Activated CD4-positive, alpha-beta memory T cell treated with anti-CD3 and anti-CD28 coated beads for 36 hours (primary cell): ENCODE measurements at regions not wholly inside any gene's neighbourhood (a gene's known extent, or its start where the extent isn't known, plus 50 kb on each side); places are given as distances from the start of the nearest gene placed in this dataset.
A peak's percentile ranks its signal among the peaks of the same experiment; 100 is the strongest.

Experiments
- CTCF ChIA-PET: fragments of 350-600 bp; sonication (Branson Sonifier 250); formaldehyde crosslinking; loops from one replicate; lab custom pipeline; 2021; ENCODE audit warnings: antibody characterized with exemption, inconsistent platforms; lab: Charles Lee
- POLR2A ChIA-PET: fragments of 350-600 bp; sonication (Branson Sonifier 250); formaldehyde crosslinking; loops from one replicate; lab custom pipeline; 2021; ENCODE audit warnings: antibody characterized with exemption; lab: Charles Lee
- DNase-seq: peaks from one replicate; pipeline ENCODE4 v3.0.0-alpha.2; 2020
- H3K27ac Mint-ChIP-seq: one replicate; pipeline ENCODE4 v1.8.0; 2021; ENCODE audit warnings: mixed read lengths
- H3K27me3 Mint-ChIP-seq: one replicate; pipeline ENCODE4 v1.8.0; 2021; ENCODE audit warnings: mixed read lengths
- H3K36me3 Mint-ChIP-seq: one replicate; pipeline ENCODE4 v1.8.0; 2021; ENCODE audit warnings: mixed read lengths
- H3K4me1 Mint-ChIP-seq: one replicate; pipeline ENCODE4 v1.8.0; 2021; ENCODE audit warnings: low read depth, mixed read lengths
- H3K4me3 Mint-ChIP-seq: one replicate; pipeline ENCODE4 v1.8.0; 2021; ENCODE audit warnings: mild to moderate bottlenecking, mixed read lengths
- H3K9me3 Mint-ChIP-seq: one replicate; pipeline ENCODE4 v1.8.0; 2021; ENCODE audit warnings: mixed read lengths
- intact Hi-C: fragments of 100-400 bp; cut with micrococcal nuclease; formaldehyde crosslinking; loops from one replicate; pipeline ENCODE4 v1.15.1; 2023

DNA sequence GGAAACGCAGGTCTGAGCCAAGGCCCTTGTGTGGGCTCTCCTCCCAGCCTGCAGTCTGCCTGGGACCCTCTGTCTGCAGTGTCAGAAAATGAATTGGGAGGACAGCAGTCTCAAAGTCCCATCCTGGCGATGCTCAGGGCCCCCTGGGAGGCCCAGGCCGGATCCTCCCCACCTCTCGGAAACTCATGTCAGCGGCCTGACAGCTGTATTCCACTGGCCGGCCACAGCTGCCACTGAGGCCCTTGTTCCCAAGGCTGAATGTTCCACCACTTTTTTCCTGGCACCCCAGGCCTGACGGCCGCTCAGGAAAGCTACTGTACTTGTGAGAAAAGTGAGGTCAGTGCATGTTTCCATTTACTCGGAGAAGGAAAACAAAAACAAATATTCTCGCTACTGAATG lies 180.0 kb downstream of the FGF18 start:
- POLR2A ChIA-PET, result no interaction called here
- Mint-ChIP-seq H3K4me1 (peaks cover 12% of the 10 kb centered on the region), H3K27ac (no peak overlapping the region), H3K36me3 (no peaks in the 10 kb centered on the region), H3K9me3 (no peaks in the 10 kb centered on the region), H3K27me3 (peaks cover 7% of the 10 kb centered on the region), H3K4me3 (no peak overlapping the region)
- no peak for DNase-seq
- CTCF ChIA-PET, result no interaction called here
- intact Hi-C loops, result no loop called here

GRCh38 chr5:171599957-171600612 lies 180.6 kb downstream of the FGF18 start:
- CTCF ChIA-PET, result no interaction called here
- Mint-ChIP-seq H3K4me3 (no peak overlapping the region), H3K27me3 (peaks cover 7% of the 10 kb centered on the region), H3K4me1 (peaks cover 12% of the 10 kb centered on the region), H3K27ac (no peak overlapping the region), H3K9me3 (no peaks in the 10 kb centered on the region), H3K36me3 (no peaks in the 10 kb centered on the region)
- intact Hi-C loops, result loop anchor here (5.0 to 10.0 kb wide), 3 partner anchors 115 to 587 kb away; partner anchors contain the start of genes FGF18 and STK10
- no peak for DNase-seq
- POLR2A ChIA-PET, result no interaction called here

- Mint-ChIP-seq H3K27me3 (peaks cover 9% of the 10 kb centered on the region), H3K9me3 (no peaks in the 10 kb centered on the region), H3K4me1 (peaks cover 12% of the 10 kb centered on the region), H3K4me3 (no peak overlapping the region), H3K36me3 (no peaks in the 10 kb centered on the region), H3K27ac (no peak overlapping the region)
- POLR2A ChIA-PET, result no interaction called here
- CTCF ChIA-PET, result no interaction called here
- intact Hi-C loops, result loop anchor here (1.0 to 10.0 kb wide), 4 partner anchors 116 to 586 kb away; partner anchors contain the start of genes FGF18 and STK10
- DNase-seq, result no peak
Observed at GRCh38 chr5:171600741-171601265, 181.4 kb downstream of the FGF18 start.

DNA sequence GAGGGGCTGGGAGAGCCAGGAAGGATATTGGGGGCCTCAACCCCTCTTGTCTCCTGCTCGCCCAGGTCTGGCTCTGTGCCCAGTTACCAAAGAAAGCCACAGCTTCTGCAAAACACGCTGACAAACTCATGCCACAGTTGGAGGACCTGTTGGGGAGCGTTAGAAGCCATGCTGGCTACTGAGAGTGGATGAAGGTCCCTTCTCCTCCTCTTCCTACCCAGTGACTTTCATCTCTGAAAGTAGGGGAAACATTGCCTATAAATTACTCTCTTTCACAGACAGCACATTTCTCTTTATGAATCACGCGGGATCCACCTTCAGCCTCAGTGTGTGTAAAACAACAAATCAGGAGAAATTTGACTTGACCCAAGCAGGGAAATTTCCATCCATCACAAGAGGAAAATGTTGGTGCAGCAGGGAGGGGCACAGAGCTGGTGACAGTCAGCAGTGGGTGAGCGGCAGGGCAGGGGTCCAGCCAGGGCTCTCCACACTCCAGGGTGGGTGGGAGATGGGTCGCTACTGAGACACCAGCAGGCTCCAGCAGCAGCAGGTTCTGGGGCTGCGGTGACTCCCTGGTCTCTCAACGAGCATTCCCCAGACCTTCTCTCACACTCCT lies 181.9 kb downstream of the FGF18 start:
- ChIA-PET CTCF (no interaction called here), POLR2A (no interaction called here)
- no peaks in the 10 kb centered on the region for H3K36me3 Mint-ChIP-seq
- H3K4me3 Mint-ChIP-seq, result no peak overlapping the region
- DNase-seq, result peak; percentile 40
- peaks cover 10% of the 10 kb centered on the region for H3K27me3 Mint-ChIP-seq
- H3K4me1 Mint-ChIP-seq, result peaks cover 12% of the 10 kb centered on the region
- H3K27ac Mint-ChIP-seq, result no peak overlapping the region
- intact Hi-C loops, result loop anchor here (1.0 to 10.0 kb wide), 4 partner anchors 117 to 586 kb away; partner anchors contain the start of genes FGF18 and STK10
- H3K9me3 Mint-ChIP-seq, result peaks cover 4% of the 10 kb centered on the region

GRCh38 chr5:171603591-171603990 lies 182.0 kb upstream of the SMIM23 start:
- ChIA-PET CTCF (no interaction called here), POLR2A (no interaction called here)
- H3K4me1 Mint-ChIP-seq, result peaks cover 12% of the 10 kb centered on the region
- H3K9me3 Mint-ChIP-seq, result peaks cover 7% of the 10 kb centered on the region
- intact Hi-C loops, result loop anchor here (5.0 to 10.0 kb wide), 3 partner anchors 119 to 584 kb away; partner anchors contain the start of genes FGF18 and STK10
- H3K36me3 Mint-ChIP-seq, result no peaks in the 10 kb centered on the region
- H3K4me3 Mint-ChIP-seq, result no peak overlapping the region
- no peak overlapping the region for H3K27ac Mint-ChIP-seq
- no peak for DNase-seq
- peaks cover 13% of the 10 kb centered on the region for H3K27me3 Mint-ChIP-seq

GRCh38 chr5:171604195-171604594 lies 181.4 kb upstream of the SMIM23 start:
- DNase-seq, result no peak
- no peaks in the 10 kb centered on the region for H3K36me3 Mint-ChIP-seq
- ChIA-PET CTCF (no interaction called here), POLR2A (no interaction called here)
- H3K4me3 Mint-ChIP-seq, result no peak overlapping the region
- intact Hi-C loops, result loop anchor here (5.0 to 10.0 kb wide), 3 partner anchors 119 to 583 kb away; partner anchors contain the start of genes FGF18 and STK10
- H3K27me3 Mint-ChIP-seq, result peaks cover 19% of the 10 kb centered on the region
- H3K27ac Mint-ChIP-seq, result no peak overlapping the region
- peaks cover 12% of the 10 kb centered on the region for H3K4me1 Mint-ChIP-seq
- H3K9me3 Mint-ChIP-seq, result peaks cover 7% of the 10 kb centered on the region

DNA sequence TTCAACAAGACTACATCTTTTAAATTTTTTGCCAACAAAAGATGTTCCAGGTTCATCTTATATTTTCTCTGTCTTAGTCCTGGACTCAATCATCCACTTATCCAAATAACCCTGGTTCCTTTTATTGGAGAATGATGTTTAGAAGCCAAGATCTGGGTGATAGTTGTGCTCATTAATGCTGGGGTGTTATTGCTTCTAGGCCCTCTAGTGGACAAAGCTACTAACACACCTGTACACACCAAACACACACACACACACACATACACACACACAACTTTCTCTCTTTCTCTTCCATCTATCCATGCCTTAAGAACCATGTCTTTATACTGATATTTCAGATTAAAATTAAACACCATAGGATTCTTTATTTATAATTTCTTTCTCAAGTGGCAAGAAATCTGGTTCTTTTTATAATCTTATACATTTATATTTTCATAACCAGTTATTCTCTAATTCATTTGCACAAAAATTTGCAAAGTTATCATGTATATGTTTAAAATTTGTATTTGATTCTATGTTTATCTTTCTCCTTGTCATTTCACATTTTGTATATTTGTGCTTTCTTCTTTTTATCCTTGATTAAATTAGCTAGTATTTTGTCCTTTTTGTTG lies 179.1 kb upstream of the SMIM23 start:
- Mint-ChIP-seq H3K27me3 (peaks cover 26% of the 10 kb centered on the region), H3K4me3 (no peak overlapping the region), H3K4me1 (peaks cover 3% of the 10 kb centered on the region), H3K9me3 (peaks cover 7% of the 10 kb centered on the region), H3K27ac (no peak overlapping the region), H3K36me3 (no peaks in the 10 kb centered on the region)
- ChIA-PET CTCF (interaction anchor here (0.6 to 3.5 kb wide), 6 partner anchors 9 to 188 kb away, joined by 3 to 13 read pairs (median 5); no protein-coding TSS in a partner anchor), POLR2A (no interaction called here)
- DNase-seq, result no peak
- intact Hi-C loops, result loop anchor here (10.0 kb wide), 2 partner anchors 122 to 192 kb away; partner anchors contain the start of gene FGF18

GRCh38 chr5:171607863-171608262 lies 177.8 kb upstream of the SMIM23 start:
- no peak overlapping the region for H3K27ac Mint-ChIP-seq
- intact Hi-C loops, result loop anchor here (10.0 kb wide), 2 partner anchors 123 to 193 kb away; partner anchors contain the start of gene FGF18
- DNase-seq, result no peak
- H3K4me3 Mint-ChIP-seq, result no peak overlapping the region
- no peaks in the 10 kb centered on the region for H3K36me3 Mint-ChIP-seq
- H3K27me3 Mint-ChIP-seq, result peaks cover 25% of the 10 kb centered on the region
- ChIA-PET CTCF (interaction anchor here (0.9 to 3.5 kb wide), 2 partner anchors 124 to 189 kb away, joined by 3 to 13 read pairs; no protein-coding TSS in a partner anchor), POLR2A (no interaction called here)
- no peaks in the 10 kb centered on the region for H3K4me1 Mint-ChIP-seq
- peaks cover 7% of the 10 kb centered on the region for H3K9me3 Mint-ChIP-seq

- intact Hi-C loops, result loop anchor here (10.0 kb wide), 2 partner anchors 125 to 195 kb away; partner anchors contain the start of gene FGF18
Observed at GRCh38 chr5:171609806-171610452, 175.7 kb upstream of the SMIM23 start.

DNA sequence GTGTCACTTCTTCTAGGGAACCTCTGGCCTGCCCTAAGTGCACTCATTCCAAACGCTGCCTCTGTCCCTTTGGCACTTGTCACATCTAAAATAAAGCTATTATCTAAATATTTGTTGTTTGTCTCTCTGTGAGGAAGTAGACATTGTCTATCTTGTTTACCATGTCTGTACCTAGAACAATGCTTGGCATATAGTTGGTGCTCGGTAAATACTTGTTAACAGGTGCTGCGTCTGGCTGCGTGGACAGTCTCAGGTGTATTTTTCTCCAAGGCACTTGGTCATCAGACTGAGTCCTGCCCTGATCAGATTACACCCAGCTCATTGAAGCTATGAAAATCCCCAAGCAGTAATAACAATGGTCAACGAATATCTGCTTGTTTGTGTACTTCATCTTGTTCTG lies 174.9 kb upstream of the SMIM23 start:
- Mint-ChIP-seq H3K4me3 (no peak overlapping the region), H3K27ac (no peak overlapping the region), H3K9me3 (peaks cover 7% of the 10 kb centered on the region), H3K4me1 (no peaks in the 10 kb centered on the region), H3K27me3 (peaks cover 26% of the 10 kb centered on the region), H3K36me3 (no peaks in the 10 kb centered on the region)
- POLR2A ChIA-PET, result interaction anchor here (0.6 kb wide), 1 partner anchor 196 kb away, joined by 4 read pairs; no protein-coding TSS in a partner anchor
- intact Hi-C loops, result no loop called here
- CTCF ChIA-PET, result interaction anchor here (1.0 kb wide), 1 partner anchor 301 kb away, joined by 6 read pairs; no protein-coding TSS in a partner anchor
- DNase-seq, result no peak

More at GRCh38 chr5:171609806-171610452, 175.7 kb upstream of the SMIM23 start:
- Mint-ChIP-seq H3K4me3 (no peak overlapping the region), H3K27me3 (peaks cover 27% of the 10 kb centered on the region), H3K36me3 (no peaks in the 10 kb centered on the region), H3K27ac (no peak overlapping the region), H3K9me3 (peaks cover 7% of the 10 kb centered on the region), H3K4me1 (no peaks in the 10 kb centered on the region)
- ChIA-PET POLR2A (interaction anchor here (0.6 kb wide), 1 partner anchor 195 kb away, joined by 4 read pairs; no protein-coding TSS in a partner anchor), CTCF (interaction anchor here (1.0 kb wide), 1 partner anchor 302 kb away, joined by 6 read pairs; no protein-coding TSS in a partner anchor)
- no peak for DNase-seq

GRCh38 chr5:171612749-171613148 lies 172.9 kb upstream of the SMIM23 start:
- Mint-ChIP-seq H3K27me3 (peaks cover 22% of the 10 kb centered on the region), H3K9me3 (peaks cover 3% of the 10 kb centered on the region), H3K4me1 (no peaks in the 10 kb centered on the region), H3K27ac (no peak overlapping the region), H3K4me3 (no peak overlapping the region), H3K36me3 (no peaks in the 10 kb centered on the region)
- DNase-seq, result no peak
- POLR2A ChIA-PET, result no interaction called here
- intact Hi-C loops, result no loop called here
- CTCF ChIA-PET, result no interaction called here
